Left renal pelvis (tissue), 4 donors: ENCODE measurements at regions not wholly inside any gene's neighbourhood (a gene's known extent, or its start where the extent isn't known, plus 50 kb on each side); places are given as distances from the start of the nearest gene placed in this dataset.

ENCODE experiments used
- DNase-seq, 4 donors: peaks; one replicate each; pipeline ENCODE4 v3.0.0-alpha.2; 2013; ENCODE audit warnings: low read depth in 4 of 4, low spot score in 3 of 4

- no peak for DNase-seq
These were observed 179.4 kb downstream of the MYCN start for GRCh38 chr2:16119741-16120140.

DNA sequence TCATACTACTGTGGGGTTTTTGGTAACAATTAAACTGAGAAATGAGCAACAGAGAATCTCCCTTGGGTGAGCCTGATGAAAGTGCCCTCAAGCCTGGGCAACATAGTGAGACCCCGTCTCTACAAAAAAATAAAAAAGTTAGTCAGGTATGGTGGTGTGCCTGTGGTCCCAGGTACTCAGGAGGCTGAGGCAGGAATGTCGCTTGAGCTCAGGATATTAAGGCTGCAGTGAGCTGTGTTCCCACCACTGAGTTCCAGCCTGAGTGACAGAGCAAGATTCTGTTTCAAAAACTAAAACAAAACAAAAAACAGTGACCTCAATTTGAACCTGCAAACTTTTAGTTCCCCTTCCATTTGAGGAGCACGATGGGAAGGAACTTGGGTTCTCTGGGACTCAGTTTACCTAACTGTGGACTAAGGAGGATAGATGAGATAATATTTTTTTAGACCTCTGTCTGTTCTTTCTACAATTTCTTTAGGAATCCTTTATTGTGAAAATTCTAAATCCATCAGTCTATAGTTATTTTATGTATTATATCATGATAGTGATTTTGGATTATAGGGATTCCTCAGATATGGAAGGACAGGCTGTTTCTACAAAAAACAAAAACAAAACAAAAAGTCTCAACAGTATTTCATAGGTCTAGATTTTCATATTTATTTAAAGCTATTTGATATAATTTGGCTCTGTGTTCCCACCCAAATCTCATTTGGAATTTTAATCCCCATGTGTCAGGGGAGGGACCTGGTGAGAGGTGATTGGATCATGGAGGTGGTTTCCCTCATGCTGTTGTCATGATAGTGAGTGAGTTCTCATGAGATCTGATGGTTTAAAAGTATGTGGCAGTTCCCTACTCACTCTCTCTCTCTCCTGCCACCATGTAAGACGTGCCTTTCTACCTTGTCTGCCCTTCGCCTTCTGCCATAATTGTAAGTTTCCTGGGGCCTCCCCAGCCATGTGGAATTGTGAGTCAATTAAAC lies 178.6 kb downstream of the MYCN start:
- DNase-seq: no peak

- no peak for DNase-seq
These were observed 177.7 kb downstream of the MYCN start for GRCh38 chr2:16117791-16118610.

DNA sequence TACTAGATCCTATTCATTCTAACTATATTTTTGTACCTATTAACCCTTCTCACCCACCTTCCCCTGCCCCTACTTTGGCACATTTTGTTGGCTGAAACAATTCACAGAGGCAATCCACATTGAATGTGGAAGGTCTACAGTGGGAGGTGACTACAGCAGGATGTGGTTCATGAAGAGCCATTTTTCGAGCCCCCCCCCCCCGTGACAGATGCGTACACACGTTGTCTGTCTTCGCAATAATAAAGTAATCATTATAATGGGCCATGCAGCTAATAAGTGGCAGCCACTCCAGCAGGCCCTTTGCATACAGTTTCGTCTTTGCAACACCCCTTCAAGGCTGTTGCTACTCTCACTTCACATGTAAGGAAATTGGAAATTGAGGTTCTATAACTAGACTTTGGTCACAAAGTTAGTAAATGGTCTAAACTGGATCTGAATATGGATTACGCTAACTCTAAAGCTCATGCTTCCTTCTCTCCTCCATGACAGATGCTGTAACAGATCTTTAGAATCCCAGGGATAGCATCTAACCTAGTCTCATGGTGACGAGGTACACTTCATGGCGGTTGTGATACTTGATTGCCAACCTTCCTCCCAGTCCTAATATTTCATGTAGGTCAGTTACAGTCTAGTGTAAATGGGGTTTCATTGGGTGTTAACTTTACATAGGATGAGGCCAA lies 176.8 kb downstream of the MYCN start:
- no peak for DNase-seq

DNA sequence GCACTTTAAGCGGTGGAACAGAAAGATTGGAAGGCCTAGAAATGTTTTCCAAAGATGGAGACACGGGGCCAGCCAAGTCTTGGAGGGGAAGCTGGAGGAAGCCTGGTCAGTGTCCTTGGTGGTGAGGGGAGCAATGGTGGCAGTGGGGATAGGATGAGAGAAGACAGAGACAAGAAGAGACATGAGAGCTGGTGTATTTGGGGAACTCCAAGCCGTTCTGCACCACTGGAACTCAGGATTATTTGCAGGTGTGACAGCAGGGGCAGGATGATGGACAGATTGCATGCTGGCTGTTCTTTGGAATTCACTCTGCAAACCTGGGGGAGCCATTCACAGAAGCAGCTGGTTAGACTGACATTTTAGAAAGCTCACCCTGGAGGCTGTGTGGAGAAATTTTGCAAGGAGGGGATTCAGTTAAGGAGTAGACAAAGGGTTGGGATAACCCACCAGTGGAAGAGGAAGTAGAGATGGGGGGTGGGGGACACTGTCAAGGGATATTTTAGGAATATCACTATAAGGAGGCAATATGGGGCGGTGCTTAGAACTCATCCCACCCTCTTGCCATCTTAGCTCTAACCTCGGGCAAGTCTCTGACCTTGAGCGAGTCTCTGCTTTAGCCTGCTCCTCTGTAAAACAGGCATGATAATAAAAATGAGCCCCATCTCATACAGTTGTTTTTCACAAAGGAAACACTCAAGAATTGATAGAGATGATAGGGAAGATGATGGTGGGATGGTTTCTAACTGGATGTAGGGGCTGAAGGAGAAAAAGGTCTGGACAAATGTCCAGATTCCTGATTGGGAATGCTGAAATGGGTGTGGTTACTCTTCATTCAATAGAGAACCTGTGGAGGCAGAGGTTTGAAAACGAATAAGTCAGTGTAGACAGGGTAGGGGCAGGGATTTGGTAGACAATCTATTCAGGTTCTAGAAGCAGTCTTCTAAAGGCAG lies 175.8 kb downstream of the MYCN start:
- DNase-seq: no peak

DNA sequence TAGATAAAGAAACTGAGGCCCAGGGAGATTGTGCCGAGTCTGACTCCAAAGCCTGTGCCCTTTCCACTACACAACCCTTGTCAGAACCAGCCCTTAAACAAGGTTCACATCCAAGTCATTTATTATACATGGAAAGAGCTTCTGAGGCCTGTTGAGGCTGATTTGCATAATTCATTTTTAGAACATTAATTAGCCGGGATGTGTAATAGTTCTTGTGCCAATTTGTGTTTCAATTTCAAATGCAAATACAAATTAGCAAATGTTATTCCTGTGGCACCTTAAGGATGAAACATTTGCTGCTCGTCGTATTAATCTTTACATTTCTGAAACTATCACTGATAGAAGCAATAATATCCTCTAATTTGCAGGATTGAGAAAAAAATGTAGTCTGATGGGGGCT lies 174.9 kb downstream of the MYCN start:
- DNase-seq: no peak

GRCh38 chr2:16114836-16115235 lies 174.5 kb downstream of the MYCN start:
- no peak for DNase-seq

DNA sequence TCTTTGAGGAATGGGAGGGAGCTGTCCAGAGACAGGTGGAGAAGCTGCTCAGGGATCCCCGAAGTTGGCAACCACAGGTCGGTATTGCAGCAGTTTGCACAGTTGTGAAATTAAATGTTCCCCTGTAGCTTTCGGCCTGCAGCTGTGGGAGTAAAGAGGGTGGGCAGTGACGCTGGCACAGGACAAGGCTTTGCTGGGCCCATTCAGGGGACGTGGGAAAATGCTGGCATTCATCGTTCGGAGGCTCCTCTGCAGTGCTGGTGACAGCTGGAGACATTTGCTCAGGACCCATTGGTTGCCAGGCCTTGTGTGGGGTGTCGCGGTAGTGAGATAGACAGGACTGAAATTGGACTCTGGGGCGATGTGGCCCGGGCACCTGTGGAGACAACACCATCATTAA lies 173.7 kb downstream of the MYCN start:
- DNase-seq: no peak

GRCh38 chr2:16113568-16113967 lies 173.2 kb downstream of the MYCN start:
- DNase-seq: no peak

- DNase-seq: no peak
These were observed 172.7 kb downstream of the MYCN start for GRCh38 chr2:16112972-16113560.

DNA sequence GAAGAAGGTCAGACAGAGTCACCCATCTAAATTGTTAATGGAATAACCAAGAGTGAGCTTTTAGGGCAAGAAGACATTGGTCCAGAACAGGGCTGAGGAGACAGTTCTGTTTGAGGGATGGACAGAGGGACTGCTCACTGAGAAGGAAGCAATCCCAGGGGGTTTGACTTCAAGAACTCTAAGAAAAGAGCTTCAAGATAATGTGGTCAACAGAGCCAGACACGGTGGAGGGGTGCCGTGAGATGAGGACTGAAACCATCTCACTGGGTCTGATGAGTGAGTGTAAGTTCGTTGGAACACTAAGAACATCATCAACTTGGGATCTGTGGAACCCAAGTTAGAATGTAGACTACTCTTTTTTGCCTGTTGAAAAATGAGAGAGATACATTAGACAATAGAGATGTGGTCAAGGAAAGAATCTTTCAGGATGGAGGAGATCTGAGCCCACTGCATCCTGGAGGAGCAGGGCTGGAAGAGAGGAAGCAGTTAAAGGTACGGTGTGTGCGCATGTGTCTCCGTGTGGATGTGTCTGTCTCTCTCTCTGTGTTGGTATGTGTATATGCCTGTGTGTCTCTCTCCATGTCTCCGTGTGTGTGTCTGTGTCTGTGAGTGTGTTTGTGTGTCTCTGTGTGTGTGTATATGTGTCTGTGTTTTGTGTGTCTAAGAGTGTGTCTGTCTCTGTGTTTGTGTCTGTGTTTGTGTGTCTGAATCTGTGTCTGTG lies 172.1 kb downstream of the MYCN start:
- no peak for DNase-seq

DNA sequence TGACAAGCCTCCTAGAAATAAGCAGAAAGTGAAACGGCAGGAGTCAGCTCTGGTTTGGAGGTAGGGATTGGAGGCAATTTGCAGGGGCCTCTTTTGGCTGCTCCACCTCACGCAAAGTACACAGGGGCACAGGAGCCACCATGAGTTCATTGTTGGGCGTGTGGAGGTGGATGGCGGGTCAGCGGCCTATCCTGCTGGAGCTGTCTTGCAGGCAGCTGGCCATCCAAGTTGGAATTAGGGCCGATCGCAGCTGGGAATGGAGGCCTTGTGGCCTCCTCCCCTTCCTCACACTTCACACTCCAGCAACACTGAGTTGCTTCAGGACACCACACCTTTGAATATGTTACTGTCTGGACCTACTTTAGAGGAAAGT lies 171.5 kb downstream of the MYCN start:
- no peak for DNase-seq

- DNase-seq: no peak
These were observed 169.5 kb downstream of the MYCN start for GRCh38 chr2:16109821-16110310.

- DNase-seq: no peak
These were observed 169.0 kb downstream of the MYCN start for GRCh38 chr2:16109368-16109820.

- DNase-seq: no peak
These were observed 166.9 kb downstream of the MYCN start for GRCh38 chr2:16107246-16107645.

- DNase-seq: no peak
These were observed 166.3 kb downstream of the MYCN start for GRCh38 chr2:16106619-16107018.

DNA sequence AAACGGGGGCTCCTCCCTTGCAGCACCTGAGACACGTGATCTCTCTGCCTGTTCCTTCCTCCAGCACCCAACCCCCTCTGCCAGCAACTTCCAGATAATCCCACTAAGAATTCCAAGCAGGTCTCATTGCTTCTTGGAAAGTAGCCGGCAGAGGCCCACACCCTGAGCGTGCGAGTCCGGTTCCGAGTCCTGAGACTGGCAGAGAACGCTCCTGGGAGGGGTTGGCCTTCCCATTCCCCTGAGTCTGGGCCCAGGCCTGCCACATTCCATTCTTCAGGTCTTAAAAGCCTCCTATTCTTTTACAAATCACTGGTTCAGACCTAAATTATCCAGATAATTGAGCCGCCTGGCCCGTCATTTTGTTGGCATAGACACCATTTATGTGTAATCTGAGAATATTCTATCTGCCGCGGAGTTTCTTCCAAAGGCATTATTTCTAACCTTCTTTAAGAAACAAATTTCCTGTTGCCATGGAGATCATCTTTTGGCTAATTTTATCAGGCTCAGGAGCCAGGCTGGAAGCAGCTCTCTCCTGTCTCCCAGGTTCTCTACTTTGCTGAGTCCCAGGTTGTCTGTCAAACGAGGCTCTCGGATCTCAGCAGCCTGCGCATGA lies 165.4 kb downstream of the MYCN start:
- no peak for DNase-seq

DNA sequence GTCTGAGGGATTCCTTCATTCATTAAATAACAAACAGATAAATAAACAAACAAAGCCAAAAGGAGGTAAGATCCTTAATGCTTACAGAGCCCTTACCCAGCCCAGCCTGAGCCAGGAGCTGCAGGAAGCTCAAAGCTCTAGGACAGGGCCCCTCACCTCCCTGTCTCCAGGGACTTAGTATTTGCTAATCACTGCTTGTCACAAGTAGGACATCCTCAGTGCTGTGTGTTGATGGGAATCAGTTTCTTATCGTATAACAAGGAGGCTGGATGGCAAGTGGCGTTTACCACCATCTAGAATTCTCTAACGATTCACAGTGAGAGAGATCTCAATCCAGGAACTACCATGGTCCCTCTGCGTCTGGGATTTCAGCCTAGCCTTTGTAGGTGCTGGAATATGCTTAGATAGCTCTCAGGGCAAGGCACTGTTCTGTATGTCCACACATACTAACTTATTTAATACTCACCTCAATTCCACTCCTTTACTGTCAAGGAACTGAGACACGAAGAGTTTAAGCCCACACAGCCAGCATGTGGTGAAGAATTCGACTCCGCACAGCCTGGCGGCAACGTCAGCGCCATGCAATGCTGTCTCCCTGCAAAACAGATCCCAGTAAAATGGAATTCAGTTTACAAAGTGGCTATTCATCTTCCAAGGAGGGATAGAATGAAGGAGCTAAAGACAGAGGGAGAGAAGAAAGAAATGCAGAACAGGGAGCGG lies 164.8 kb downstream of the MYCN start:
- no peak for DNase-seq
